SH-SY5Y (cell line): ENCODE measurements at regions not wholly inside any gene's neighbourhood (a gene's known extent, or its start where the extent isn't known, plus 50 kb on each side); places are given as distances from the start of the nearest gene placed in this dataset.

Experiments
- GATA2 ChIP-seq: IDR thresholded peaks from 2 replicates; pipeline ENCODE4 v1.6.1; 2011; ENCODE audit warnings: mild to moderate bottlenecking, low read depth, low read length
- GATA3 ChIP-seq: IDR thresholded peaks from 2 replicates; pipeline ENCODE4 v1.6.1; 2011; ENCODE audit warnings: low read depth, mild to moderate bottlenecking, low read length, moderate library complexity

DNA sequence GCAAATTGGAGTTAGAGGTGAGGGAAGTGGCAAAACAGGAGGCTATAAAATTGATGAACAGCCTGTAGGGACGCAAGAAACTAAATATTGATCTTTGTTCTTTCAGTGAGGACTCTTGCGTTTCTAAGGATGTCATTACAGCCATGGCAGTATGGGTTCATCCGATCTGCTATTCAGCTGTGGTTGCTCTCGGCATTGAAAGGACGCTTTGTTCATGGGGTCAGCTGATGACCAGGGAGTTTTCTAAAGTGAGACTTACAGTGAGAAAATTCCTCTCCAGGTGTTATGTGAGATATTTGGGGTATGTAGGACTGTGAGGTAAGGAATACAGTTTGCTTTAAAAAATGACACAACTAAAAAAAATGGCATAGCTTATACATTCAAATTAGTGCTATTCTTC lies 52.7 kb upstream of the PELI1 start:
- TF ChIP-seq GATA3 (no peak), GATA2 (no peak)

DNA sequence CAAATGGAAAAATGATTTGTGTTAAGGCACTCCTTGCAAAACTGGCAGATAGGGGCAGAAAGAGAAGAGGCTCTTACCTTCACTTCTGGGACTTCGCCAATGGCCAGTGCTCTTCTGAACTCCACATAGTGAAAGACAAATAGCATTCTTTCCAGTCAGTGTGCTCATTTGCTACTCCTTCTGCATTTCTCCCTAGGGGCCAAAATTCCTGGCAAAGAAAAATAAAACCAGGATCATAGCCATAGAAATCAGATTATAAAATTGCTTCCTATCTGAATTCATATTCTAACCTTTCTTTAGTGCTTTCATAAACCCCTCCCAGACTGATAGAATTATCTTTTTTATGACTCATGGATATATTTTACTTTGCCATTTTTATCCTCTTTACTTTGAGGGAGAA lies 56.9 kb upstream of the PELI1 start:
- TF ChIP-seq GATA3 (no peak), GATA2 (no peak)

GRCh38 chr2:64202206-64202845 lies 58.1 kb upstream of the PELI1 start:
- TF ChIP-seq GATA2 (no peak), GATA3 (no peak)

DNA sequence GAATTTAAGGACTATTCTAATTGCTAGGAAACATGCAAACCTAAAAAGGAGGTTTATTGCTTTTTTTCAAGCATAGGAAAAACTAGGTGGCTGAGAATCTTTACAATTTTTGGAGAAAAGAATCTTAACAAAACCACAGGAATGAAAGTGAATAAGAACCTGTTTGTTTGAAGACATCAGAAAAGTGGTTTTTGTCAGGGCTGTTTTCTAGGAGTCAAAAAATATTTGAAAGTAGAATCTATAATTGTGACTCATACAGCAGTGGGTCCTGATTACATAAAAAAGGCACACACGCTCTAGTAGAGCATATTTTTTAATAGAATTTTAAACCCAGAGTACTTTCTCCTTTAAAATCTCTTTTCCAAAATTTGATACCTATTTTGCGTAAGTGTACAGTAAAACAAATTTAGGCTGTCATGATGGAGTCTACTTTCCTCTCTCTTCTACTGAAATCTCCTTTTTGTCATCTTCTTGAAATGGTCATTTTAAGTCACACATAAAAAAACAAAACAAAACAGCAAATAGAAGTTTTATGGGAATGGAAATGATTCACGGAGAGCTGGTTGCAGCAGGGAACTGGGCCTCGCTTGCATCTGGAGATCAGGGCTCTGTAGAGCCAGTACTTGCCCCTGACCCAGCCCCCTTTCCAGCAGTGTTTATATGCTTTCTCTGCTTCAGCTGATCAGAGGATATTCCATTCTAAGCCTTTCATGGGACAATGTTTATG lies 59.1 kb upstream of the PELI1 start:
- TF ChIP-seq GATA2 (no peak), GATA3 (no peak)

- TF ChIP-seq GATA3 (no peak), GATA2 (no peak)
These were observed 59.8 kb upstream of the PELI1 start for GRCh38 chr2:64203858-64204632.

DNA sequence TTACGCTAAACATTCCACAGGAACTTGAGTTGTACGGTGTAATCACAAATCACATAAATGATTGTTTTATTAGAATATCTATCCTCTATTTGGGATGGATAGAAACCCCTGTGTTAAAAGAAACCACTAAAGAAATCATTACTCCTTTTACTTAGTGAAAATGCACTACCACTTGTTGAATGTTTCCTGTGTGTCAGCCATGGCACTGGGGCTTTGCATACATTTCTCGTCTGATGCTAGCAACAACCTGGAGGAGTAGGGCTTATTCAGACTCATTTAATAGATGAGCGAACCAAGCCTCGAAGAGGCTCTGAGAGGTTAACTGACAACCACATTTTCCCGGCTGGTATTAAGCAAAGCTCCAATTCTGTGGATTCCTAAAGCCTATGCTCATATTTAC lies 60.5 kb upstream of the PELI1 start:
- TF ChIP-seq GATA2 (no peak), GATA3 (no peak)

GRCh38 chr2:64205415-64205814 lies 61.2 kb upstream of the PELI1 start:
- no peak for TF ChIP-seq GATA3
- TF ChIP-seq GATA2: no peak

GRCh38 chr2:64207573-64207972 lies 63.4 kb upstream of the PELI1 start:
- TF ChIP-seq GATA2: no peak
- no peak for TF ChIP-seq GATA3

GRCh38 chr2:64210816-64211215 lies 66.6 kb upstream of the PELI1 start:
- TF ChIP-seq GATA2 (no peak), GATA3 (no peak)

GRCh38 chr2:64211276-64211921 lies 67.2 kb upstream of the PELI1 start:
- TF ChIP-seq GATA3 (no peak), GATA2 (no peak)

DNA sequence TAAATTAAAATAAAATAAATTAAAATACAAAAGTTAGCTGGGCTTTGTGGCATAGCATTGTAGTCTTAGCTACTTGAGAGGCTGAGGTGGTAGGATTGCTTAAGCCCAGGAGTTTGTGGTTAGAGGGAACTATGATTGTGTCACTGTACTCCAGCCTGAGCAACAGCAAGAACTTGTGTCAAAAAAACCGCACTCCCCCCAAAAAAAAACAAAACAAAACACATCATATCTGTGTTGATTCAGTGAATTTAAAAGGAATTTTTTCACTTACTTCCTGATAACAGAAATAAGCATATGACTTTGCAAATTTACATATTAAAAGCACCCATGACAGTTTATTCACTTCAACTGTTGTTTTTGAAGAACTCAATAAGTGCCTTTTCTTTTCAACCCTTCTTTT lies 68.1 kb upstream of the PELI1 start:
- TF ChIP-seq GATA2 (no peak), GATA3 (no peak)

GRCh38 chr2:64212801-64213321 lies 68.6 kb upstream of the PELI1 start:
- TF ChIP-seq GATA2 (no peak), GATA3 (no peak)

- TF ChIP-seq GATA2 (no peak), GATA3 (no peak)
These were observed 69.5 kb upstream of the PELI1 start for GRCh38 chr2:64213532-64214275.

GRCh38 chr2:64214281-64215115 lies 70.3 kb upstream of the PELI1 start:
- TF ChIP-seq GATA2 (no peak), GATA3 (no peak)
